ENCODE measurements at regions not wholly inside any gene's neighbourhood (a gene's known extent, or its start where the extent isn't known, plus 50 kb on each side); places are given as distances from the start of the nearest gene placed in this dataset.

DNA sequence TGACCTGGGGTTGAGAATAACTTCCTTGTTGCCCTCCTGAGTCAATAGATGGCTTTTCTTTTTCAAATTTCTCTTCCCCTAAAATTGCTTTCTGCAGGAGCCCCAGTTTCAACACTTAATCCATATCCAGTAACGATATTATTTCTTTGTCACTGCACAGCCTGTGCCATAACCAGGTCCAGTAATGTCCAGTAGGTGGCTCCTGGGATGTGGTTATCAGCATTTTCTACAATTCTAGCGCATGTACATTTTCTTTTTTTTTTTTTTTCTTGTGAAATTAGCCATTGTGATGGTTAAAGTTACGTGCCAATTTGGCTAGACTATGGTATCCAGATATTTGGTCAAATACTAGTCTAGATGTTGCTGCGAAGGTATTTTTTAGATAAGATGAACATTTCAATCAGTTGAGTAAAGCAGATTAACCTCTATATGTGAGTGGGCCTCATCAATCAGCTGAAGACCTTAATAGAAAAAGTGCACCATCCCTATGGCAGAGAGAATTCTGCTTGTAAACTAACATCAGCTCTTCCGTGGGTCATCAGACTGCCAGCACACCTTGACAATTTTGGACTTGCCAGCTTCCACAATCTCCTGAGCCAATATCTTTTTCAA lies 72.9 kb upstream of the SCG2 start:
- DNase-seq (ENCODE audit: low read depth in 1 of 2, low spot score in 2 of 2): no peak
- no peak for FAIRE-seq
- H3K79me1 ChIP-seq (ENCODE audit: low read depth, low read length): no peaks in the 10 kb centered on the region

More for the DNA sequence above, 72.9 kb upstream of the SCG2 start:
- WGBS, 2 experiments (ENCODE audit: extremely low coverage in 1 of 2, insufficient coverage in 1 of 2, insufficient read length in 1 of 2, insufficient replicate concordance in 2 of 2, low coverage in 1 of 2, low lambda C conversion rate in 2 of 2, missing lambda C conversion rate in 1 of 2): 93% methylated on average over 5 of the region's 5 CpGs; no CpG with 5 or more reads in 1 of the 2 experiments
- Histone ChIP-seq H2BK5ac (ENCODE audit: low read depth, low read length) (no peak overlapping the region), H3K4me3 (ENCODE audit: extremely low read depth in 1 of 4, insufficient read depth in 2 of 4, low read depth in 3 of 4, low read length in 4 of 4) (no peak overlapping the region), H2BK120ac (replicated peaks; ENCODE audit: low read depth, low read length) (no peak overlapping the region), H3K9ac (replicated peaks in 1 of 4; ENCODE audit: extremely low read depth in 1 of 4, low read depth in 3 of 4, low read length in 3 of 4) (no peak overlapping the region), H4K91ac (replicated peaks; ENCODE audit: insufficient read length, low read length) (no peak overlapping the region), H3K4me2 (ENCODE audit: insufficient read depth in 1 of 2, low read depth in 2 of 2, low read length in 2 of 2) (no peak overlapping the region), H2BK12ac (ENCODE audit: low read depth, low read length) (no peak overlapping the region), H3K18ac (ENCODE audit: extremely low read depth, low read length) (no peak overlapping the region), H4K20me1 (replicated peaks in 1 of 2; ENCODE audit: control insufficient read depth in 1 of 2, insufficient read depth in 2 of 2, low read length in 2 of 2) (no peaks in the 10 kb centered on the region), H3K56ac (replicated peaks; ENCODE audit: insufficient read length, low read depth, low read length) (no peak overlapping the region), H3K27me3 (replicated peaks in 1 of 4; ENCODE audit: control insufficient read depth in 3 of 4, extremely low read depth in 1 of 4, insufficient read depth in 3 of 4, low read length in 3 of 4) (no peaks in the 10 kb centered on the region), H3K9me3 (ENCODE audit: insufficient read depth in 2 of 2, low read depth in 1 of 2, low read length in 1 of 2) (no peaks in the 10 kb centered on the region), H3K23me2 (ENCODE audit: low read depth, low read length) (no peaks in the 10 kb centered on the region), H2BK15ac (ENCODE audit: low read length) (no peak overlapping the region), H2AK5ac (ENCODE audit: low read depth, low read length) (no peak overlapping the region), H3K4ac (replicated peaks; ENCODE audit: insufficient read length, low read depth, low read length) (no peak overlapping the region), H3K14ac (ENCODE audit: insufficient read length) (no peak overlapping the region), H2BK20ac (ENCODE audit: low read length) (no peak overlapping the region), H4K5ac (ENCODE audit: insufficient read length, low read depth, low read length) (no peak overlapping the region), H2AFZ (ENCODE audit: low read length) (no peak overlapping the region), H4K8ac (ENCODE audit: extremely low read depth, insufficient read depth, low read length) (no peak overlapping the region), H3K23ac (ENCODE audit: insufficient read length) (no peak overlapping the region), H3K4me1 (replicated peaks in 1 of 4; ENCODE audit: control insufficient read depth in 3 of 4, insufficient read depth in 4 of 4, low read length in 3 of 4) (no peaks in the 10 kb centered on the region), H3K27ac (ENCODE audit: low read depth, low read length) (no peak overlapping the region), H3K36me3 (ENCODE audit: control insufficient read depth in 2 of 4, insufficient read depth in 4 of 4, low read length in 3 of 4) (no peaks in the 10 kb centered on the region), H3K79me2 (ENCODE audit: control insufficient read depth in 1 of 2, insufficient read depth in 2 of 2, low read length in 2 of 2) (no peaks in the 10 kb centered on the region)
- ChIA-PET CTCF (ENCODE audit: partially characterized antibody) (interaction anchor here (0.7 to 1.4 kb wide), 6 partner anchors 9 to 456 kb away, joined by 3 to 6 read pairs (median 4); no protein-coding TSS in a partner anchor), POLR2A (ENCODE audit: partially characterized antibody) (interaction anchor here (0.6 to 1.0 kb wide), 3 partner anchors 60 to 508 kb away, joined by 3 read pairs; no protein-coding TSS in a partner anchor)
- no peak for TF ChIP-seq BRCA1 (IDR thresholded peaks at IDR 0.05; ENCODE audit: low read depth, low read length)
- TF ChIP-seq CTCF (IDR thresholded peaks at IDR 0.05; ENCODE audit: control extremely low read depth in 1 of 3, insufficient read depth in 1 of 3, low read depth in 1 of 3, low read length in 3 of 3): peak in 1 of 3 experiments; percentile 26; a peak in 1 of 4 replicates
